Muscle of leg (tissue), 3 donors: ENCODE measurements at regions not wholly inside any gene's neighbourhood (a gene's known extent, or its start where the extent isn't known, plus 50 kb on each side); places are given as distances from the start of the nearest gene placed in this dataset.

ENCODE experiments used
- DNase-seq: peaks from one replicate; pipeline ENCODE4 v3.0.0; 2013
- H3K27ac ChIP-seq: one replicate; pipeline ENCODE4 v1.5.1; 2013; ENCODE audit warnings: mild to moderate bottlenecking, low read length, control low read depth
- H3K27me3 ChIP-seq: one replicate; pipeline ENCODE4 v1.6.1; 2013; ENCODE audit warnings: low read length; ENCODE audit not compliant: control insufficient read depth, insufficient read depth
- H3K36me3 ChIP-seq: one replicate; pipeline ENCODE4 v1.6.1; 2013; ENCODE audit warnings: low read length; ENCODE audit not compliant: control insufficient read depth, insufficient read depth
- H3K4me1 ChIP-seq: one replicate; pipeline ENCODE4 v1.6.1; 2013; ENCODE audit warnings: low read length; ENCODE audit not compliant: control insufficient read depth, insufficient read depth
- H3K4me3 ChIP-seq: one replicate; pipeline ENCODE4 v1.5.1; 2013; ENCODE audit warnings: low read length, control low read depth
- H3K9me3 ChIP-seq: replicated peaks from 2 replicates; pipeline ENCODE4 v1.6.1; 2013; ENCODE audit warnings: low read depth, low read length; ENCODE audit not compliant: control insufficient read depth
- WGBS: methylation state at CpG from one replicate; pipeline ENCODE4 v1.1.5; 2013; ENCODE audit warnings: missing lambda C conversion rate; ENCODE audit not compliant: insufficient coverage; 5-methylcytosine and 5-hydroxymethylcytosine counted together

DNA sequence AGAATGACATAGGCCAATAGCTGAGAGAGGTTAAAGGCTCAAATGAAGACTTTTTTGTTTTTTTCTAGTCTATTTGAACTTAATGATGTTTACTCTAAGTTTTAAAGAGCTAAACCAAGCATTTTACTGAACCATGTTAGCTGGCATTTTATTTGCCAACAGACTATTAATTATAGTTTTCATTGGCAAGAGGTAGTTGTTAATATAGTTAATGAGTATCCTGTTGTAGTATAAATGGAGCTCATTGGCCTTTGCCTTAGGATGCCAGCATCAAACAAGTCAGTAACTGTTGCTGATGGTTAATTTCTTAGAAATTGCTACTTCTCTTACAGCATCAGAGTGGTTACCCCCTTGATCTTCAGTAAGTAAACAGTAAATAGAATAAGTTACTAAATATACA lies 339.0 kb upstream of the B3GALT2 start:
- Histone ChIP-seq H3K9me3 (no peaks in the 10 kb centered on the region), H3K36me3 (no peaks in the 10 kb centered on the region), H3K27ac (no peak overlapping the region), H3K4me3 (no peak overlapping the region), H3K4me1 (no peaks in the 10 kb centered on the region), H3K27me3 (no peaks in the 10 kb centered on the region)
- no peak for DNase-seq

DNA sequence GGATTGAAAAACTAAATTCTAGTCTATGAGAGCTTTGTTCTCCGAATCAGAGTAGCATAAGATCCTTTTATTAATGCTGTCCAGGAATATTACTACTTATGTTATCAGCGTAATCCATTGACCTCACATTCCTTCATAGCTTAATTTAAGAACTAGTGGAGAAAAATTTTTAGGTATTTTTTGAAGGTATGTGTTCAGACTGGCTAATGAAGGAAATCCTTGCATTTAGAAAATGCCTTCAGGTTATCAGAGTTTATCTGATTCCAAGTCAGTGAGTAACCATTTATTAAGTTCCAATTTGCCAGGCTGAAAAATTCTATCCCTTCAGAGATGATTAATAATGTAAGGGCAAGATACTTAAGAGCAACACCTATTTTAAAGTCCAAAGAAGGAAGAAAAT lies 338.2 kb upstream of the B3GALT2 start:
- Histone ChIP-seq H3K27ac (no peak overlapping the region), H3K36me3 (no peaks in the 10 kb centered on the region), H3K9me3 (no peaks in the 10 kb centered on the region), H3K27me3 (no peaks in the 10 kb centered on the region), H3K4me3 (no peak overlapping the region), H3K4me1 (no peaks in the 10 kb centered on the region)
- WGBS, result no CpG with 5 or more reads among the region's 2 CpGs
- no peak for DNase-seq

DNA sequence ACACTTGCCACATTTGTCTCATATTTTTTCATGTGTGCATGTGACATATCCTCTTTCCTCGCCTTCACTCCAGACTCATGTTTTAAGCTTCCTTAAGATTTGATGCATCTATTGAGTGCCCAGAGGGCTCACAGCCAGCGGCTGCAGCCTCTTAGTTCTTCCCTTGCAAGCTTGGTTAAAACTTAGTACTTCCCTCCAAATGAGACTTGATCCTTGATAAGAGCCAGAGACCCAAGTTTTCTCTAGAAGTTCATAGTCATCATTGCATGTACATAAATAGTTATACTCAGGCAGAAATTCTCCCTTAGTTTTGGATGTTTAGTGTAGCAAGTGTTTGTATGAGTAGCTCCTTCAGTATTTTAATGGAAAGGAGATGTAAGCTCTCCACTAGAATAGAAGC lies 337.6 kb upstream of the B3GALT2 start:
- WGBS, result no CpG with 5 or more reads among the region's 2 CpGs
- no peaks in the 10 kb centered on the region for H3K27me3 ChIP-seq

DNA sequence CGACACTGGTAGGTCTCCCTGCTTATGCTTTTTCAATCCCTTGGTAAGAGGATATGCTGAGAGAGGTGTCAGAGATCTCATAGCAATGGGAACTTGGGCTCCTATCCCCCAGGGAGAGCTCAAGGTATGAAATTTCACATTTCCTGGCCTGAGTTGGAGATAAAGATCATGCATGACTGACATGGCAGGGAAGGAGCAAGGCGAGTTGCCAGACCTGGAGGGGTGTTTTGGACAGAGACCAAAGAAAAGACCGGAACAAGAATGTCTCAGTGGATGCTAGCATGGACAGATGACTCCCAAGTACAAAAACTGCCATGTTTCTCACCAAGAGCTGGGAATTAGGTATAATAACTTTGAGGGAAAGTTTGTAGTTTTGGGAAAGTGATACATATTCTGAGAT lies 334.1 kb upstream of the B3GALT2 start:
- H3K4me1 ChIP-seq, result no peaks in the 10 kb centered on the region
- H3K27me3 ChIP-seq, result no peaks in the 10 kb centered on the region
- no peak overlapping the region for H3K4me3 ChIP-seq
- H3K27ac ChIP-seq, result no peak overlapping the region
- WGBS, result 70% methylated on average over 3 of the region's 3 CpGs
- DNase-seq, result no peak
- H3K36me3 ChIP-seq, result no peaks in the 10 kb centered on the region
- no peaks in the 10 kb centered on the region for H3K9me3 ChIP-seq

More for the DNA sequence above, 337.6 kb upstream of the B3GALT2 start:
- Histone ChIP-seq H3K9me3 (no peaks in the 10 kb centered on the region), H3K36me3 (no peaks in the 10 kb centered on the region), H3K4me3 (no peak overlapping the region), H3K27ac (no peak overlapping the region), H3K4me1 (no peaks in the 10 kb centered on the region)
- DNase-seq, result no peak

DNA sequence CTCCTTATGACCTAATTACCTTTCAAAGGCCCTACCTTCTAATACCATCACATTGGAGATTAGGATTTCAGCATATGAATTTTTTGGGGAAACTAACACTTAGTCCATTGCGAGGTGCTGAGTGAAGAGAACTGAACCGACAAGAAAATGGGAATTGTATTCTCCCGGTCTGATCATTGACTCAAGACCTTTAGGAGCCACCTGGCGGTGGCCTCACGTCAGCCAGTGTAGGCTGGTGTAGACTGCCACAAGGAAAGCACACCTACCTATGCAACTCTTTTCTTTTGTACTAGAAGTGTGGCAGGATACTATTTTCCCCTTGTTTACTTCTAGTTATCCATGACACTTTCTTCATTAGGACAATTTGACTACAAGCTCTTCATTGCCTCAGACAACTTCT lies 333.5 kb upstream of the B3GALT2 start:
- Histone ChIP-seq H3K36me3 (no peaks in the 10 kb centered on the region), H3K27me3 (no peaks in the 10 kb centered on the region), H3K27ac (no peak overlapping the region), H3K9me3 (no peaks in the 10 kb centered on the region), H3K4me3 (no peak overlapping the region), H3K4me1 (no peaks in the 10 kb centered on the region)
- no CpG with 5 or more reads among the region's 5 CpGs for WGBS
- DNase-seq, result no peak

DNA sequence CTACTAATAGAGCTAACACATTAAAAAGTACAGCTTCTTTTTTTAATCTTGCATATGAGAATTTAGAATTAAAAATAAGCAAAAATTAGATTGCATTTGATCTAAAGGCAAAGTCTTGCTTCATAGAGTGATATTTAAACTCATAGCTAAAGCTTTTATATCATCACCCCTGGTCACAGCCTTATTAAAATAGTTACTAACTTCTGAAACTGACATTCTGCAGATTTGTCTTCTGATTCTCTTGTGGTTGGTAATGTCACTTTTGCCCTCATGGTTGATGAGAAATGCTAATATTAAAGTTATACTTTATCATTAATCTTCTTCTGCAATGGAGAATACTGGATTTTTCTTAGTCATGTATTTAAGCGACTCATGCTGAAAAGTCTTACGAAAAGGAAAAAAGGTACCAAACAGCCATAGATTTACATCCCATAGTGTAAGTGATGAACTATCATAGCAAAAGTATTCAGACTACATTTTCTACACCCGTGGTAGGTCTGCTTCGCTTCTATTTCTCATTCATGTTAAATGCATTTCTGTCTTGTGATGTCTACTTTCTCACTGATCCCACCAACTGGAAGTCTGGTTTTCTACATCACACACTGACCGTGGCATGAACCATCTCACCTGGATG lies 330.5 kb upstream of the B3GALT2 start:
- Histone ChIP-seq H3K36me3 (no peaks in the 10 kb centered on the region), H3K4me3 (no peak overlapping the region), H3K4me1 (no peaks in the 10 kb centered on the region), H3K27ac (no peak overlapping the region), H3K27me3 (no peaks in the 10 kb centered on the region), H3K9me3 (no peaks in the 10 kb centered on the region)
- no peak for DNase-seq
- WGBS, result 100% methylated on average over 1 of the region's 5 CpGs

DNA sequence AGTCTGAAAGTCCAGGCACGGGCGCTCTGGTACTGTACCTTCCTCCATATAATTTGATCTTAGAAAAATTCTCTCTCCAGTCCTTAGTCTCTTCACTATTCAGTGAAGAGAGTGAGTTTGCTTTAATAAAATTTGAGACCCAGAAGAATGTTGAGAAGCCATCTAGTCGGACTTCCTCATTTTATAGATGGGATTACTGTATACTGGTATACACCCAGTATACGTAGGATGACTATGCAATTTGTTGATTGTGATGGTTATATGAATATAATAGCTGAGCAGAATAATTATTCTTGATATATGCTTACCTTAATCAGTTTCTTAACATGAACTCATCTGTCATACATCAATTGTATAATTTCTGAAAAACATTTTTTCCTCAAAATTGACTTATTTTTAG lies 328.0 kb upstream of the B3GALT2 start:
- WGBS, result no CpG with 5 or more reads among the region's 4 CpGs
- no peak overlapping the region for H3K27ac ChIP-seq
- H3K4me1 ChIP-seq, result no peaks in the 10 kb centered on the region
- H3K9me3 ChIP-seq, result no peaks in the 10 kb centered on the region
- no peaks in the 10 kb centered on the region for H3K36me3 ChIP-seq
- H3K4me3 ChIP-seq, result no peak overlapping the region
- DNase-seq, result no peak
- H3K27me3 ChIP-seq, result no peaks in the 10 kb centered on the region

DNA sequence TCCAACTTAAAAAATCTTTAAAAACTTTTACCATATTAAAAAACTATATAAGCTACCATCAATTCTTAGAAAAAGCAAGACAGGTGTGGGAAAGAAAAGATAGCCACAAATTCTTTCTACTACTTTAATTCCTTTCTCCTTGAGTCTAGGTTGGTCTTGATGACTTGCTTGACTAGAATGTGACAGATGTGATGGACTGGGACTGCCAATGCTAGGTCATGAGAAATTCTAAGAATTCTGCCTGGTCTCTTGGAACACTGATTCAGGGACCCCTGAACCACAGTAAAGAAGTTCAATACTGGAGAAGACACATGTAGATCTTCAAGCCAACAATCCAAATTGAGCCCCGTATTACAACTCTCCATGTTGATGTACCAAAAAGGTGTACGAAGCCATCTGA lies 326.6 kb upstream of the B3GALT2 start:
- 100% methylated on average over 2 of the region's 2 CpGs for WGBS
- Histone ChIP-seq H3K4me1 (no peaks in the 10 kb centered on the region), H3K36me3 (no peaks in the 10 kb centered on the region), H3K4me3 (no peak overlapping the region), H3K27ac (no peak overlapping the region), H3K27me3 (no peaks in the 10 kb centered on the region), H3K9me3 (no peaks in the 10 kb centered on the region)
- no peak for DNase-seq

DNA sequence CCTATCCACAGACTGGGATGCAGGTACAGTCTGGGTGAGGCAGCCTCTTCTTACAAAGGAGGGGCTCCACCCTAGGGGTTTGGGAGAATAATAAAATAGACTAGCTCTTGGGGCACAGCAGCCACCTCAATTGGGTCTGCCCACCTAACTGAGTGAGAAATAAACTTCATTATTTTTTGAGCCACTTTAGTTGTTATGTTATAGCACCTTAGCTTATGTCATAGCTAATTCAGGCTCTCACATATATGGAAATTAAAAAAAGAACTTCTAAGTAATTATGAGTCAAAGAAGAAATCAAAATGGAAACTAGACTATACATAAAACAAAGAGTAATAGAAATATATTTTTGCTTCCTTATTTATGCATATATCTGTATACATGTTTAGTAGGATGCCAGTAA lies 318.5 kb upstream of the B3GALT2 start:
- H3K9me3 ChIP-seq, result no peaks in the 10 kb centered on the region
- no peaks in the 10 kb centered on the region for H3K4me1 ChIP-seq
- no peak for DNase-seq
- no peaks in the 10 kb centered on the region for H3K36me3 ChIP-seq
- no peak overlapping the region for H3K27ac ChIP-seq
- no peak overlapping the region for H3K4me3 ChIP-seq
- H3K27me3 ChIP-seq, result no peaks in the 10 kb centered on the region

DNA sequence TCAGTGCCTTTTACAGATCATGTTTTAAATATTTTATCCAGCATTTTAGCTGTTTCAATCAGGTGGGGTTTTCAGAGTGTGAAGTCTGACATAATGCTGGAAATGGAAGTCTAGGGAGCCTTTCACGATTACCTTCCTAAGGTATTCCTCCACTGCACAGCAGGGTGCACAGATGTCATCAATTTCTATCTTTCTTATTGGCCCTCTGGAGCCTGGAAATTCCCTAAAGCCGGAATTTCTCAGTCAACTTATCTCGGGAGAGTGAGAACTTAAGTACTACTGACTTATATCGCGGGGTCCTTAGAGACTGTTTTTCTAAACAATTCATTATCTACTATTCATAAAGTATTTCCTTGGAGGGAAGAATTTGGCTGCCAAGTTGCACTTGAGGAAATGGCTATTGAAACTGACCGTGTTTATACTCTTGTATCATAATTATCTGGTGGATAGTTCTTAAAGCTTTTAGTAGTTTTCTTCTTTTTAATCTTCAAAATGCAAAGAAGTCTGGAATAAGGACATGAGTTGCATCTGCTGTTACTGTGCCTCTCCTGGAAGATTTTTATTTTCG lies 311.8 kb upstream of the B3GALT2 start:
- Histone ChIP-seq H3K4me3 (no peak overlapping the region), H3K4me1 (no peaks in the 10 kb centered on the region), H3K27me3 (no peaks in the 10 kb centered on the region), H3K36me3 (no peaks in the 10 kb centered on the region), H3K9me3 (no peaks in the 10 kb centered on the region), H3K27ac (no peak overlapping the region)
- WGBS, result no CpG with 5 or more reads among the region's 7 CpGs
- DNase-seq, result peak; percentile 5

DNA sequence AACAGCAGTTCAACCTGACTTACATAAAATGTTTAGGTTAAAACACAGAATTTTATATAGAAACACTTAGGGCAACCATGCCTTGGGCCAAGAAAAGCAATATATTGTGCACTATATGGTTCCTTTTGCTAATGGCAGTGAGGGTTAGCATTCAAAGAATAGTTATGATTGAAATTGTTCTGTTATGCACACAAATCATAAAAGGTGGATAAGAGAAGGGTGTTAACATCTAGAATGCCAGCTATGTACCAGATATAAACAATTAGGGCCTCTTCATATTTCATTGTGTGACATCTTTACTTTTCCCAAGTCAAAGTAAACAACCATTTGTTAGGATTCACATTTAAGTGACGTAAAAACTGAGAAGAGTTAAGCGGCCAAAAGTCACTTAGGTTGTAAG lies 308.0 kb upstream of the B3GALT2 start:
- Histone ChIP-seq H3K9me3 (peaks cover 5% of the 10 kb centered on the region), H3K27me3 (no peaks in the 10 kb centered on the region), H3K4me3 (no peak overlapping the region), H3K4me1 (no peaks in the 10 kb centered on the region), H3K36me3 (no peaks in the 10 kb centered on the region), H3K27ac (no peak overlapping the region)
- no peak for DNase-seq
- WGBS, result no CpG with 5 or more reads among the region's 2 CpGs
